NB4 (cell line): ENCODE measurements at regions not wholly inside any gene's neighbourhood (a gene's known extent, or its start where the extent isn't known, plus 50 kb on each side); places are given as distances from the start of the nearest gene placed in this dataset.

Experiments used
- POLR2A ChIP-seq: IDR thresholded peaks from 2 replicates; pipeline ENCODE4 v1.6.1; 2011; ENCODE audit warnings: mild to moderate bottlenecking; ENCODE audit not compliant: insufficient read length; ENCODE audit errors: extremely low read depth
- TF ChIP-seq, protein P1 (sequence below): IDR thresholded peaks from one replicate; pipeline ENCODE4 v1.5.1; 2012; ENCODE audit warnings: low read depth, low read length
- TF ChIP-seq, protein P2 (sequence below): IDR thresholded peaks from 2 replicates; pipeline ENCODE4 v1.6.1; 2011; ENCODE audit warnings: low read depth, low read length

DNA sequence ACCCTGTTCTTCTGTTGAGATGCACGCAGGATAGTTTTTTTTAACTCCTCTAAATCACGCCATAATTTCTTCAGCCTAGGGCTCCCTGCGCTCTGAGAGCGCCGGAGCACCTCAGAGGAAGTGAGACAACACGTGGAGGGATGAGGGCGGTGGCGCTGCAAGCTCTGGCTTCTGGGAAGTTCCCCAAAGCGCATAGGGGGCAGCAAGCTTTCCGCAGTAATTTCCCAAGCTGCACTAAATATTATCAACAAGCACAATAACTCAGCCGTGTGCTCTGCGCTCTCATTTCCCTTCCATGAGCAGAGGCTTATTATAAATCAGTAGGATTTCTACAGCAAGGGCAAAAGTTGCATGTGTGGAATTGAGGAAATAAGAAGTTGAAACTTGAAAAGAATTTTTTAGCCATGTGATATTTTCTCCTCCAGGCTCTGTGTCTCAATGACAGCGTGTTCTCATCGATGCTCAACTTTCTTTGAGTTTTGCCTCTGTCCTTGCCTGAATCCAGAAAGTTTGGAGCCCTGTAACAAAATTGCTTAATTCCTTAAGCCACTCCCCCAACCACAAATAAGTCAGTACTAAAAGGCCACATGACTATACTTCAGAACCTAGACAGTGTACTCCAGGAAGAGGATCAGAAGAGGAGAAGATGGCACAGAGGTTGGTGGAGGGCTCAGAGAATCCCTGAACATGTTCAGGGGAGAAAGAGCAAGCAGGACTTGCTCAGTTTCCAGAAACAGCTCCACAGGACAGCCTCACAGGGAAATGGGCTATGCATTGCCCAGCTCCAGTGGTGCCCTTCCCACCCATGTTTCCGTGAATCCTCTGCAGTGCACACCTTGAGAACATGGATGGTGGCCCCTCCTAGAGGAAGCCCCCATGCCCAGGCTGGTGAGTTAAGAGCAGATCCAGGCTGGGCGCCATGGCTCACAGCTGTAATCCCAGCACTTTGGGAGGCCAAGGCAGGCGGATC is 221.5 kb upstream of the GHITM start:
- TF ChIP-seq, protein P1, sequence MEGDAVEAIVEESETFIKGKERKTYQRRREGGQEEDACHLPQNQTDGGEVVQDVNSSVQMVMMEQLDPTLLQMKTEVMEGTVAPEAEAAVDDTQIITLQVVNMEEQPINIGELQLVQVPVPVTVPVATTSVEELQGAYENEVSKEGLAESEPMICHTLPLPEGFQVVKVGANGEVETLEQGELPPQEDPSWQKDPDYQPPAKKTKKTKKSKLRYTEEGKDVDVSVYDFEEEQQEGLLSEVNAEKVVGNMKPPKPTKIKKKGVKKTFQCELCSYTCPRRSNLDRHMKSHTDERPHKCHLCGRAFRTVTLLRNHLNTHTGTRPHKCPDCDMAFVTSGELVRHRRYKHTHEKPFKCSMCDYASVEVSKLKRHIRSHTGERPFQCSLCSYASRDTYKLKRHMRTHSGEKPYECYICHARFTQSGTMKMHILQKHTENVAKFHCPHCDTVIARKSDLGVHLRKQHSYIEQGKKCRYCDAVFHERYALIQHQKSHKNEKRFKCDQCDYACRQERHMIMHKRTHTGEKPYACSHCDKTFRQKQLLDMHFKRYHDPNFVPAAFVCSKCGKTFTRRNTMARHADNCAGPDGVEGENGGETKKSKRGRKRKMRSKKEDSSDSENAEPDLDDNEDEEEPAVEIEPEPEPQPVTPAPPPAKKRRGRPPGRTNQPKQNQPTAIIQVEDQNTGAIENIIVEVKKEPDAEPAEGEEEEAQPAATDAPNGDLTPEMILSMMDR = peak; percentile 86
- no peak for TF ChIP-seq POLR2A
- TF ChIP-seq, protein P2, sequence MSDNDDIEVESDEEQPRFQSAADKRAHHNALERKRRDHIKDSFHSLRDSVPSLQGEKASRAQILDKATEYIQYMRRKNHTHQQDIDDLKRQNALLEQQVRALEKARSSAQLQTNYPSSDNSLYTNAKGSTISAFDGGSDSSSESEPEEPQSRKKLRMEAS = peak; percentile 83
